Spleen (tissue), 11 donors: ENCODE measurements at regions not wholly inside any gene's neighbourhood (a gene's known extent, or its start where the extent isn't known, plus 50 kb on each side); places are given as distances from the start of the nearest gene placed in this dataset.

Source experiments
- DNase-seq: peaks from one replicate; pipeline ENCODE4 v3.0.0-alpha.2; 2020
- H3K27ac ChIP-seq, 8 donors: fragments of 200-600 bp; sonication (generic) in 7 of 8; 1 replicate in 4 of 8; 2 replicates in 4 of 8; pipeline versions ENCODE4 v1.5.0 to v1.8.0; 2016 to 2021; ENCODE audit warnings: inconsistent platforms in 4 of 8, mild to moderate bottlenecking in 4 of 8, moderate library complexity in 1 of 8
- H3K27me3 ChIP-seq, 7 donors: fragments of 200-600 bp; sonication (generic) in 6 of 7; replicated peaks in 1 of 7; 1 replicate in 4 of 7; 2 replicates in 3 of 7; pipeline versions ENCODE4 v1.5.0 to v1.8.0; 2016 to 2021; ENCODE audit warnings: inconsistent platforms in 3 of 7, mild to moderate bottlenecking in 1 of 7
- H3K36me3 ChIP-seq, 6 donors: fragments of 200-600 bp; sonication (generic) in 5 of 6; 1 replicate in 4 of 6; 2 replicates in 2 of 6; pipeline versions ENCODE4 v1.5.0 to v1.8.0; 2016 to 2021; ENCODE audit warnings: inconsistent platforms in 2 of 6
- H3K4me1 ChIP-seq, 6 donors: fragments of 200-600 bp; sonication (generic) in 5 of 6; 1 replicate in 3 of 6; 2 replicates in 3 of 6; pipeline versions ENCODE4 v1.5.0 to v1.8.0; 2016 to 2021; ENCODE audit warnings: inconsistent platforms in 3 of 6
- H3K4me3 ChIP-seq, 8 donors: fragments of 200-600 bp; sonication (generic) in 7 of 8; 1 replicate in 4 of 8; 2 replicates in 4 of 8; pipeline versions ENCODE4 v1.5.0 to v1.8.0; 2016 to 2021; ENCODE audit warnings: inconsistent platforms in 4 of 8, mild to moderate bottlenecking in 4 of 8, moderate library complexity in 2 of 8
- H3K9me3 ChIP-seq, 8 donors: fragments of 200-600 bp; sonication (generic) in 7 of 8; 1 replicate in 4 of 8; 2 replicates in 4 of 8; pipeline versions ENCODE4 v1.5.0 to v1.8.0; 2016 to 2021; ENCODE audit warnings: inconsistent platforms in 4 of 8
- POLR2A ChIP-seq, 3 donors: fragments of 450-650 bp; IDR thresholded peaks; one replicate each; pipeline ENCODE4 v1.5.1; 2017; ENCODE audit warnings: antibody characterized with exemption in 3 of 3, mild to moderate bottlenecking in 1 of 3
- POLR2AphosphoS5 ChIP-seq, 3 donors: sonication (generic); formaldehyde crosslinking; IDR thresholded peaks; one replicate each; pipeline ENCODE4 v1.5.1; 2017; ENCODE audit warnings: antibody characterized with exemption in 3 of 3
- WGBS, 5 donors: extraction: QIAGEN DNeasy Blood & Tissue Kit in 3 of 5; methylation state at CpG; one replicate each; pipeline versions ENCODE4 v1.1.5 to v1.1.7; 2013 to 2018; 5-methylcytosine and 5-hydroxymethylcytosine counted together
- intact Hi-C: fragments of 100-400 bp; cut with DNase I; formaldehyde crosslinking; loops from one replicate; pipeline ENCODE4 v1.15.0; 2023; ENCODE audit warnings: low total_unique reads
- TF ChIP-seq, protein P1 (sequence below), 11 experiments: fragments of 200-600 bp in 7 of 11; fragments of 450-650 bp in 4 of 11; sonication (generic) in 4 of 11; IDR thresholded peaks in 8 of 11; conservative IDR thresholded peaks in 3 of 11; 1 replicate in 7 of 11; 2 replicates in 4 of 11; pipeline versions ENCODE4 v1.4.0 to v1.8.0; 2016 to 2021; ENCODE audit warnings: antibody characterized with exemption in 11 of 11, inconsistent platforms in 4 of 11, mild to moderate bottlenecking in 1 of 11
- donor health status: healthy with polysubstance abuse.
- donor health status: DM: no; HTN: no; CAD: no; lungs with moderate emphysema.
- donor health status: DM: no; HTN: no; CAD: no.
- donor health status: Bipolar disorder and iron deficiency.
- donor health status: healthy.
- donor health status: DM: no; HTN: no; CAD: no.
- donor health status: DM: yes; HTN: yes; CAD: no.

DNA sequence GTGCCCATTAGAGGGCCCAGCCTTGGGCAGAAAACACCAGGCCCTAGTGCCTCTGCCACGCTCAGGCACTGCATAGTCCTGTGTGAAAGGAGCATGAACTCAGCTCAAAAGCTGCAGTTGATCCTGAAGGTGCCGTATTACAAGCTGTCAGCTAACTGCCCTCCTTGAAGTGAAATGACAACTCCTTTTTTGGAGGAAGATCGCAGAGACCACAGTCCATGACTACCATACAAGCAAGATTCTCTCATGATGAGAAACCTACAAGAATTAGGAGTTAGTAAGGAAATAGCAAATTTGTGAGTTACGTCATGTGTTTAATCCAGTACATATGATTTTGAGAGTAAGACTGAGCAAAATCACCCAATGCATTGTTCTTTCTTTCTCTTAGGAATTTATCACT is 513.9 kb upstream of the NR2F2 start:
- DNase-seq, result no peak
- 86 to 95% (median 92%) methylated on average over 4 of the region's 4 CpGs for WGBS, 5 donors
- intact Hi-C loops, result no loop called here
- Histone ChIP-seq H3K4me3 (no peak overlapping the region), H3K9me3 (no peaks in the 10 kb centered on the region), H3K36me3 (no peaks in the 10 kb centered on the region), H3K27ac (no peak overlapping the region), H3K27me3 (no peaks in the 10 kb centered on the region), H3K4me1 (no peaks in the 10 kb centered on the region)
- TF ChIP-seq POLR2AphosphoS5 (IDR thresholded peaks at IDR 0.05) (no peak), POLR2A (IDR thresholded peaks at IDR 0.05) (no peak)
- TF ChIP-seq, protein P1, sequence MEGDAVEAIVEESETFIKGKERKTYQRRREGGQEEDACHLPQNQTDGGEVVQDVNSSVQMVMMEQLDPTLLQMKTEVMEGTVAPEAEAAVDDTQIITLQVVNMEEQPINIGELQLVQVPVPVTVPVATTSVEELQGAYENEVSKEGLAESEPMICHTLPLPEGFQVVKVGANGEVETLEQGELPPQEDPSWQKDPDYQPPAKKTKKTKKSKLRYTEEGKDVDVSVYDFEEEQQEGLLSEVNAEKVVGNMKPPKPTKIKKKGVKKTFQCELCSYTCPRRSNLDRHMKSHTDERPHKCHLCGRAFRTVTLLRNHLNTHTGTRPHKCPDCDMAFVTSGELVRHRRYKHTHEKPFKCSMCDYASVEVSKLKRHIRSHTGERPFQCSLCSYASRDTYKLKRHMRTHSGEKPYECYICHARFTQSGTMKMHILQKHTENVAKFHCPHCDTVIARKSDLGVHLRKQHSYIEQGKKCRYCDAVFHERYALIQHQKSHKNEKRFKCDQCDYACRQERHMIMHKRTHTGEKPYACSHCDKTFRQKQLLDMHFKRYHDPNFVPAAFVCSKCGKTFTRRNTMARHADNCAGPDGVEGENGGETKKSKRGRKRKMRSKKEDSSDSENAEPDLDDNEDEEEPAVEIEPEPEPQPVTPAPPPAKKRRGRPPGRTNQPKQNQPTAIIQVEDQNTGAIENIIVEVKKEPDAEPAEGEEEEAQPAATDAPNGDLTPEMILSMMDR (IDR thresholded peaks at IDR 0.05 in 8 of 11, conservative IDR thresholded peaks at IDR 0.05 in 3 of 11), result no peak

DNA sequence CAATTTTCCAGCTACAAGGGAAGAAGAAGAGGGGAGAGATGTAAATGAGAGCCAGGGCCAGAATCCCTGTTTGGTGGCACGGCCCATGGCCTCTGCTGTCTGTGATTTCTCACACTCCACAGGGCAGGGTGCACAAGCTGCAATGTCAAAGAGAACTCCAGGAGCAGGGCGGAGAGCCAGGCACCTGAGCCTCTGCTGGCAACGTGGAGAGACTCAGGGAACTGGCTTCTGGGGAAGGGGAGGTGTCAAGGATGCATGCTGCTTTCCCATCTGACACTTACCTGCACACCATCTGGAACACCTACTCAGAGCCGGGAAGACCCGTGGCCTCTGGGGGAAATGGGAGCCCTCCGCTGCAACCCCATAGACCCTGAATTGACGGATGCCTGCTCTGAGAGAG is 507.5 kb upstream of the NR2F2 start:
- H3K9me3 ChIP-seq, result no peaks in the 10 kb centered on the region
- no peaks in the 10 kb centered on the region for H3K36me3 ChIP-seq
- no peaks in the 10 kb centered on the region for H3K4me1 ChIP-seq
- no peak overlapping the region for H3K4me3 ChIP-seq
- DNase-seq, result no peak
- WGBS, 5 donors, result 80 to 93% (median 82%) methylated on average over 4 to 7 of the region's 7 CpGs
- intact Hi-C loops, result no loop called here
- TF ChIP-seq POLR2AphosphoS5 (IDR thresholded peaks at IDR 0.05) (no peak), POLR2A (IDR thresholded peaks at IDR 0.05) (no peak)
- TF ChIP-seq, protein P1 (IDR thresholded peaks at IDR 0.05 in 8 of 11, conservative IDR thresholded peaks at IDR 0.05 in 3 of 11), result no peak
- no peak overlapping the region for H3K27ac ChIP-seq
- H3K27me3 ChIP-seq, result no peaks in the 10 kb centered on the region

DNA sequence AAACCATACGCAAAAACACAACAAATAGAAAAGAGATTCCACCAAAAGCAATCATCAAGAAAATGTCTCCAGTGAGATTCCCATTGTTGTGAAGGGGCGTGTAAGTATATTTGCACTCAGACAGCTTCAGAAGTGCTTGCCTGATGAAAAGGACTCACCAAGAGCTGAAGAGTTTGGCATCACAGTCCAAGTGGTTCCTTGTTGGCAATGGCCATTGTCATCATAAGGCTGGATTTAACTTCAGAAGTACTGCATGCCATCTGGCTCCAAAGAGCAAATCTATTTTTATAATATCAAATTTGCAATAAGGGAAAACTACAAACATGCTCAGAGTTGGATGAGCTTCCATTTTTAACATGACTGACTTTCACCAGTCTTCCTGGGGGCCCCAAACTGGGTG is 505.3 kb upstream of the NR2F2 start:
- Histone ChIP-seq H3K27me3 (no peaks in the 10 kb centered on the region), H3K9me3 (no peaks in the 10 kb centered on the region), H3K27ac (no peak overlapping the region), H3K4me1 (no peaks in the 10 kb centered on the region), H3K4me3 (no peak overlapping the region), H3K36me3 (no peaks in the 10 kb centered on the region)
- no peak for DNase-seq
- intact Hi-C loops, result no loop called here
- no peak for TF ChIP-seq POLR2A (IDR thresholded peaks at IDR 0.05)
- TF ChIP-seq POLR2AphosphoS5 (IDR thresholded peaks at IDR 0.05), result no peak
- TF ChIP-seq, protein P1 (IDR thresholded peaks at IDR 0.05 in 8 of 11, conservative IDR thresholded peaks at IDR 0.05 in 3 of 11), result no peak
- WGBS, 5 donors, result 85 to 97% (median 92%) methylated on average over 2 of the region's 2 CpGs

DNA sequence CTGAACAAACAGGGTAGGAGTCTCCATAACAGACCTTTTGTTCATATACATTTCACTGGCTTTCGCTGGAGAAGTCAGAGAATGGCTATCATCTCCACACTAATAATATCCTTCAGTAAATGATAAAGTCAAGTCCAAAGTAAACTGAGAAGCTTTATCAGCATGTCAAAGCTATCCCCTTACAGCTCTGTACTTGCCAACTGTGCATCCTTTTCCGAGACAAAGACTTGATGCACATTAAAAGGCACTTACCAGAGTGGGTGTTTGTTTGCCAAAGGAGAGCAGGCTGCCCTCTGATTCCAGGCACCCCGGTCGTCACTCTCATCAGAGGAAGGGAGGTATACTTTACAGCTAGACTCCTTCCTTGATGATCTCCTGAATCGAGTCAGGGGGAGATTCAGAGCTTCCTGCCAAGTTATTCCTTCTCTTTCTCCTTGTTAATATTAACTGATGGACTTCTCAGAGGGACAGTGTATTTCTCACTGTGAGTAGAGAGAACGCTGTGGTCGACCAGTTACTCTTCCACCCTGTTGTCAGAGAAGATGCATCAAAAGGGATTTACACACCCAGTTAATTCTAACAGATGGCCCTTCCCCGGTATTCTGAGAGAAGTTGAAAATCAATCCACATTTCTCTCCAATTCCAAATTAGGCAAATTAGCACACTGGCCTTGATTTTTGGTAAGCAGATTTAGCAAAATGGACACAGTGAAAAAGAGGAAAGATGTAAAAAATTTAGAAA is 504.7 kb upstream of the NR2F2 start:
- intact Hi-C loops, result no loop called here
- no peaks in the 10 kb centered on the region for H3K36me3 ChIP-seq
- no peak overlapping the region for H3K4me3 ChIP-seq
- no peak for DNase-seq
- H3K4me1 ChIP-seq, result no peaks in the 10 kb centered on the region
- no peaks in the 10 kb centered on the region for H3K9me3 ChIP-seq
- TF ChIP-seq, protein P1 (IDR thresholded peaks at IDR 0.05 in 8 of 11, conservative IDR thresholded peaks at IDR 0.05 in 3 of 11), result no peak
- TF ChIP-seq POLR2A (IDR thresholded peaks at IDR 0.05), result no peak
- TF ChIP-seq POLR2AphosphoS5 (IDR thresholded peaks at IDR 0.05), result no peak
- H3K27me3 ChIP-seq, result no peaks in the 10 kb centered on the region
- no peak overlapping the region for H3K27ac ChIP-seq
- WGBS, 5 donors, result 73 to 82% (median 78%) methylated on average over 8 of the region's 8 CpGs
